ENCODE measurements at regions not wholly inside any gene's neighbourhood (a gene's known extent, or its start where the extent isn't known, plus 50 kb on each side); places are given as distances from the start of the nearest gene placed in this dataset.

DNA sequence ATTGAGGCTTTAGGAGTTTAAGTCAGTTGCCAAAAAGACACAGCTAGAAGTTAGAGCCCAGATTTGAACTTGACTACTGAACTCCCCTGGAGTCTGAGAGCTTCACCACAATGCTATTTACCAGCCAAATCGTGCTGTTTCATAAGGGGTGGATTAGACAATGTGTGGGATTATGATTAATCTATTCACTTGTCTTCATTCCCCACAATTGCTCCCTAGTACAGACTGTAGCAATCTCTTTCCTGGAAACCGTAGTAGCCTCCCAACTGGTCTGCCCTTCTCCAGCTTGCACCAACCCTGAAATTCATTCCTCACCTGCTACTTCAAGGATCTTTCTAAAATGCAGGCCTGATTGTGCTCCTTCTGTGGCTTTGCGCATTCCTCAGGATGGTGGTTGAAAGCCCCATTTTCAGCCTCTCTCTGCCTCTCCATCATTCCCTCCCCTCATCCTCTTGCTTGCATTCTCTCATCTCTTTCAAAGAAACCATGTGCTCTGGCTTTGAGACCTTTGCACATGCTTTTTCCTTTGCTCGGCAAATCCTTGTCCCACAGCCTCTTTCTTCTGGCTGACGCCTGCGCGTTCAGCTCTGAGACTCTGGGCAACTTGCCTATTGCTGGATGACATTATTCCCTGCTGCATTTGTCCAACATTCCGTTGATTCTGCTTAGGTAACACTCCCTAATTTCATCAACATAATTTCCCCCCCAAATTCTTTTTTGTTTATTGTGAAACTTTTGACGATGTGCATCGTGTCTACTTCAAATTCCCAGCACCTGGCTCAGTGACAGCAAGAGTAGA is 145.1 kb downstream of the ADRA2A start:
- Mint-ChIP-seq H3K9me3 (peaks cover 4% of the 10 kb centered on the region), H3K27ac (no peak overlapping the region), H3K36me3 (ENCODE audit: low read depth) (no peaks in the 10 kb centered on the region), H3K4me1 (no peaks in the 10 kb centered on the region), H3K4me3 (no peak overlapping the region), H3K27me3 (ENCODE audit: low read depth, poor library complexity) (peaks cover 24% of the 10 kb centered on the region)
- DNase-seq = no peak
- TF ChIP-seq, protein P1, sequence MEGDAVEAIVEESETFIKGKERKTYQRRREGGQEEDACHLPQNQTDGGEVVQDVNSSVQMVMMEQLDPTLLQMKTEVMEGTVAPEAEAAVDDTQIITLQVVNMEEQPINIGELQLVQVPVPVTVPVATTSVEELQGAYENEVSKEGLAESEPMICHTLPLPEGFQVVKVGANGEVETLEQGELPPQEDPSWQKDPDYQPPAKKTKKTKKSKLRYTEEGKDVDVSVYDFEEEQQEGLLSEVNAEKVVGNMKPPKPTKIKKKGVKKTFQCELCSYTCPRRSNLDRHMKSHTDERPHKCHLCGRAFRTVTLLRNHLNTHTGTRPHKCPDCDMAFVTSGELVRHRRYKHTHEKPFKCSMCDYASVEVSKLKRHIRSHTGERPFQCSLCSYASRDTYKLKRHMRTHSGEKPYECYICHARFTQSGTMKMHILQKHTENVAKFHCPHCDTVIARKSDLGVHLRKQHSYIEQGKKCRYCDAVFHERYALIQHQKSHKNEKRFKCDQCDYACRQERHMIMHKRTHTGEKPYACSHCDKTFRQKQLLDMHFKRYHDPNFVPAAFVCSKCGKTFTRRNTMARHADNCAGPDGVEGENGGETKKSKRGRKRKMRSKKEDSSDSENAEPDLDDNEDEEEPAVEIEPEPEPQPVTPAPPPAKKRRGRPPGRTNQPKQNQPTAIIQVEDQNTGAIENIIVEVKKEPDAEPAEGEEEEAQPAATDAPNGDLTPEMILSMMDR (IDR thresholded peaks at IDR 0.05) = no peak

DNA sequence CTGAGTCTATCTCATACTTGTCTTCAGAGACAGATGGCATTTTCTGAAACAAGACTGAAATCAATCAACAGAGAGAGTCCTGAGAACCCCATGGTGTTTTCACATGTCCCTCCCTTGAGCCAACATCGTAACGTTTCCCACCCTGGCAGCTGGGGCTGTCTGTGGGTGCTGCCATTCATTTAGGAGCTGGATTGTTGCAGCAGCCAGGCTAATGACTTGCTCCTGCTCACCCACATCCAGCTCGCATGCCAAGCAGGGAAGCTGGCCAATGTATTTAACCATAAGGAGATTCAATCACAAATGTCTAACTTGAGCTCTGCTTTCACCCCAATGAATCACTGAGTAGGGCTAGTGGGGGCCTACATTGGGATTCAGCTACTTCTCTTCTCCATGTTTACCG is 146.1 kb downstream of the ADRA2A start:
- Mint-ChIP-seq H3K27me3 (ENCODE audit: low read depth, poor library complexity) (peaks cover 24% of the 10 kb centered on the region), H3K4me1 (no peaks in the 10 kb centered on the region), H3K4me3 (no peak overlapping the region), H3K36me3 (ENCODE audit: low read depth) (no peaks in the 10 kb centered on the region), H3K9me3 (peaks cover 9% of the 10 kb centered on the region), H3K27ac (no peak overlapping the region)
- TF ChIP-seq, protein P1 (IDR thresholded peaks at IDR 0.05) = no peak
- no peak for DNase-seq

DNA sequence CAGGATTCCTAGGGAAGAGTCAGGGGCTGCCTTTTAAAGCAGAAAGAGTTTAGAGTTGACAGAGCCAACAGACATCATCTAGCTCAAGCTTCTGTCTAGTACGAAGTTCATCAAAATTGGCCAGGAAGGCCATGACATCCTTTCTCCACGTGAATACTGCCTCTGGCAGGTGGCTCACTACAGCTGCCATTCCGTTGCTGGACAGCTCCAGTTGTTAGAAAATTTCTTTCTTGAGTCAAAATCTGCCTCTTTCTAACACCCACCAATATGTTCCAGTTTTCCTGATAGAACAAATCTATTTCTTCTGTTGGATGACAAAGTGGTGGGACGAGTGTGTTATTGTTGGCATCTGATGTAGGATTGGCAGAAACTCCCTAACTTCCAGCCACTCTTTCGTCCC is 154.9 kb downstream of the ADRA2A start:
- TF ChIP-seq, protein P1 (IDR thresholded peaks at IDR 0.05) = no peak
- no peaks in the 10 kb centered on the region for H3K36me3 Mint-ChIP-seq (ENCODE audit: low read depth)
- DNase-seq = no peak
- H3K9me3 Mint-ChIP-seq = peaks cover 12% of the 10 kb centered on the region
- H3K4me1 Mint-ChIP-seq = no peaks in the 10 kb centered on the region
- H3K27me3 Mint-ChIP-seq (ENCODE audit: low read depth, poor library complexity) = peaks cover 13% of the 10 kb centered on the region
- H3K27ac Mint-ChIP-seq = no peak overlapping the region
- no peak overlapping the region for H3K4me3 Mint-ChIP-seq

DNA sequence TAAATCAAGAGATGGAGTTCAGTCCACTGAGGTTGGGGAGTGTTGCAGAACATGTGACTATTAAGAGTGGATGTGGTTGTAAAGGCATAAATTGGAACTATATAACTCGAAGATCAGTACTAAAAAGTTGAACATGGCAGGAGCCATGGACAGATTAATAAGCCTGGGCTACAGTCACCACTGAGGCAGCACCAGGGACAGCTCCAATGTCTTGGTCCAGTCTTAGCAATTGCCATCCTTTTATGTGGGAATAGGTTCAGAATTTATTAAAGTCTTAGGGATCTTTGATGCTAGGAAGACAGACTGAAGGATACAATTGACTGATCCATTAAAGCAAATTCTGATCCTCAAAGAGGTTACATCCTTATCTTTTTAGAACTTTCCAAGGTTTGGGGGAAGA is 156.6 kb downstream of the ADRA2A start:
- TF ChIP-seq, protein P1 (IDR thresholded peaks at IDR 0.05) = no peak
- Mint-ChIP-seq H3K9me3 (peaks cover 5% of the 10 kb centered on the region), H3K4me3 (no peak overlapping the region), H3K36me3 (ENCODE audit: low read depth) (no peaks in the 10 kb centered on the region), H3K4me1 (no peaks in the 10 kb centered on the region), H3K27ac (no peak overlapping the region), H3K27me3 (ENCODE audit: low read depth, poor library complexity) (peaks cover 14% of the 10 kb centered on the region)
- DNase-seq = peak; percentile 68

DNA sequence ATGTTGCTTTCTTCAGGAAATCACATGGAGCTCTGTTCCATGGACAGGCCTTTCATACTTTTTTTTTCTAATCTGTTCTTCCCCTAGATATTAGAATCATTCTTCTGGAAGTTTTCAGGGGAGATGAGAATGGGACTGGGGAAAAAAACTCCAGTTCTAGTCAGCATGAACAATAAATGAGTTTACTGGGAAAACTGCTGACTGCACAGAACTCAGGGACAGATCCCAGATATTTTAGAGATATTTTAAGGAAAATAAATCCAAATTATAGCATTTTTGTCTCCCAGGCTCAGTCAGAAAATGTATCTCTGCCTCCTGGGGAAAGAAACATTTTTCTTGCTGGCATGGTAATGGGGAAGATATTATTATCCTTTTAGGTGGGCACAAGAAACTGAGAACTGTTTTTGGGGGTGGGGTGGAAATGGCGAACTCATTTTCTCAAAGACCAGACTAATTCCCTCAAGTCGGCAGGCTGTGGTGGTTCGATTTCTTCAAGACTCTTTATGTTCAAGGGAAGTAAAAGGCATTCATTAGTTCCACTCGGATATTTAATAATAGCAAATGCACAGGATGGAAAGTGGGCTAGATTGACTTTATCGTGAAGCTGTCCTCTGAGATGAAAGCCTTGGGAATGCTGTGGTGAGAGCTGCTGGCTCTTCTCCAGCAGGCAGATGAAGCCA is 157.5 kb downstream of the ADRA2A start:
- Mint-ChIP-seq H3K36me3 (ENCODE audit: low read depth) (no peaks in the 10 kb centered on the region), H3K4me3 (no peak overlapping the region), H3K9me3 (peaks cover under 1% of the 10 kb centered on the region), H3K4me1 (no peaks in the 10 kb centered on the region), H3K27me3 (ENCODE audit: low read depth, poor library complexity) (peaks cover 13% of the 10 kb centered on the region), H3K27ac (no peak overlapping the region)
- no peak for DNase-seq
- TF ChIP-seq, protein P1 (IDR thresholded peaks at IDR 0.05) = no peak
